GM21360 (cell line): ENCODE measurements at regions not wholly inside any gene's neighbourhood (a gene's known extent, or its start where the extent isn't known, plus 50 kb on each side); places are given as distances from the start of the nearest gene placed in this dataset.

Source experiments
- ATAC-seq: cut with Tn5 transposase; IDR thresholded peaks from one replicate; pipeline ENCODE4 v1.9.1; 2021; ENCODE audit warnings: mild to moderate bottlenecking, moderate library complexity; ENCODE audit not compliant: unreplicated experiment

DNA sequence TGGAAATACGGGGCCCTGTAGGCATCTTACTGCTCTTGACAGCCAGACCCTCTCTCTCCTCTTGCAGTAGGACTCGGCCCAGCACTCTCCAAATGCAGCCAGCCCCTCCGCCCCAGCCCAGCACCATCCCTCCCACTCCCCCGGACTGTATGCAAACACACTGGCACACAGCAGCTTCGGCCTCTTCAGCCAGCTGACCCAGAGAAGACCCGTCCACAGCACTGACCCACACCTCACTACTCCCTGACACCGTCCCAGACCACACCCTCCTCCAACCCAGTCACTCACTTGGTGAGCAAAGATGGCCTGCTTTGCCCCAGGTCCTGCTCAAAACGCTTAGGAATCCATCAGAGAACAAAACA is 164.6 kb downstream of the IGLL1 start:
- ATAC-seq: no peak

- no peak for ATAC-seq
Measured at GRCh38 chr22:23414727-23415489, 165.2 kb downstream of the IGLL1 start.

GRCh38 chr22:23411739-23412138 is 168.4 kb downstream of the IGLL1 start:
- ATAC-seq: no peak

- no peak for ATAC-seq
Measured at GRCh38 chr22:23410411-23410810, 169.7 kb downstream of the IGLL1 start.

- no peak for ATAC-seq
Measured at GRCh38 chr22:23409976-23410375, 170.1 kb downstream of the IGLL1 start.

DNA sequence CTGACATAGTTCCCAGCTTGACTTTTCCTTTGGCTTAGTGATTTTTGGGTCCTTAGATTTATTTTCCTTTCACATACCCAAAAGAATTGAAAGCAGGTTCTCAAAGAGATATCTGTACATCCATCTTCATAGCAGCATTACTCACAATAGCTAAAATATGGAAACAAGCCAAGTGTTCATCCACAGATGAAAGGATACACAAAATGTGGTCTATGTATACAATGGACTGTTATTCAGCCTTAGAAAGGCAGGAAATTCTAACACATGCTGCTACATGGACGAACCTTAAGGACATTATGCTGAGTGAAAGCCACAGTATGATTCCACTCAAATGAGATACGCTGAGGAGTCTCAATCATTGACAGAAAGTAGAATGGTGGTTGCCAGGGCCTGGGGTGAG is 171.8 kb downstream of the IGLL1 start:
- no peak for ATAC-seq

DNA sequence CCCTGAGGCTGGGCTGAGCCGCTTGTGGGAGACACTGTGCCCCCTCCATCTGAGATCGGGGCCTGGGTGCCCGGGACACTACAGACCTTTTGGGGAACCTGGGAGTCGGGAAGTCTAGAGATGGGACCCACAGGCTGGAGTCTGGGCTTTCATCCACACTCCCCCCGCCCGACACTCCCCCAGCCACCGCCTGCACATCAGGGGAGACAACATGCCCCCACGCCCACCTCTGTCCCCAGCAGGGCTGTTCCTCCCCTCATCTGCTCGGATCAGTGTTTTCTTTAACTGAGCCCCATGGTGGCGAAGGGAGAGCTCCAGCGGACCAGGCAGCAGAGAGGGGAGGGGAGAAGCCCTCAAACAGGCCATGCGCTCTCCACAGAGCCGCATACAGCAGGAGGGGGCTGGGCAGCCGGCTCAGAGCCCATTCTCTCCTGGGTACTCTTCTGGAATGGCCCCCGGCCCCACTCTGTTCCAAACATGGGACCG is 174.7 kb downstream of the IGLL1 start:
- no peak for ATAC-seq

DNA sequence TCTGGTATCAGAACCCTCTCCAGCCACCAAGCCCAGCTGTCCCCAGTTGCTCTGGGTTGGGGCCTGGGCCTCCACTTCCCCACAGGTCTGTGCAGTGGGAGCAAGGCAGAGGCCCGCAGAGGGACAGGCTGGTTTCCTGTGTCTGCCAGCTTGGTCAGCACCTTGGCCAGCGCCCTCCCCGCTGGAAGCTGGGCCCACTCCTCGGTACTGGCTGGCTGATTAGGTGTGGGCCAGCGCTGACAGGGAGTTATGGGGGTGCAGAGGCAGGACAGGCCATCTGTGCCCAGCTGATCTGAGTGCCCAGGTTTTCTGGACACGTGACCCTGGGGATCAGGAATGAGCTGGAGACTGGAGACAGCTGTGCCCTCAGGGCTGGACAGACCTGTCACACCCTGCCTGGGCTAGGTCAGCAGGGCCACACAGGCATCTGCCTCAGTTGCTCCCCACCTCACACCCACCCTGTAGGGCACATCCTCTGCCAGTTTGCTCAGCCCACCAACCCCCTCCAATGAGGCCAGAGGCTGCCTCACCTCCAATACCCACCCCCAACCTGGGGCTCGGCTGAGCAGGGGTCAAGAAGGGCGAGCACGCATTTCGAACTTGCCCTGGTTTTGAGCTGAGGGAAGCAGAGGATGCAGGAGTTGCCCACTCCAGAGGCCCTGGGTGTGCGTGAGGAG is 175.3 kb downstream of the IGLL1 start:
- ATAC-seq: no peak

- ATAC-seq: no peak
Measured at GRCh38 chr22:23403720-23404688, 176.1 kb downstream of the IGLL1 start.

DNA sequence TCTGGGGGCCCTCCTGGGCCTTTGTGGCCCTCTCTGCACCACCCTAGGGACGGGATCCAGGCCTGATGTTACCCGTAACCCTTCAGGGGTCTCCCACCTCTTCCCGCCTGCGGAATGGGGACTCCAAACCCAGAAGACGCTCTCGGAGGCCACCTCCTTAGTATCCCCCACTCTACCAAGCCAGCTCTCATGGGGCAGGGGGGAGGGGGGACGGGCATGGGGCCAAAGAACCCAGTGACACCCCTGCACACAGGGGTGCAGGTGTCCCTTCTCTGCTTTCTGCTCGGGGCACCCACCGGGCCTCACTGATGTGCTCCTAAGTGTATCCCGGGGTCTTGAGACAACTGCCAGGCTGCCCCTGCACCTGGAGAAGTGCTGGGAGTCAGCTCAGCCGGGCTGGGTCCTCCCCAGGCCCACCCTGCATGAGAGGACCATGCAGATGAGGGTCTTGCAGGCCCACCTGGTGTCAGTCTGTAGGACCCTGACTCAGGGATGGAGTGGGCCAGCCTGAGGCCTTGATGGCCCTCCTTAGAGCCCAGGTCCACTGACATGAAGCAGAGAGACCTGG is 176.9 kb downstream of the IGLL1 start:
- ATAC-seq: no peak

- peak; percentile 61 for ATAC-seq
Measured at GRCh38 chr22:23402275-23403151, 177.6 kb downstream of the IGLL1 start.

DNA sequence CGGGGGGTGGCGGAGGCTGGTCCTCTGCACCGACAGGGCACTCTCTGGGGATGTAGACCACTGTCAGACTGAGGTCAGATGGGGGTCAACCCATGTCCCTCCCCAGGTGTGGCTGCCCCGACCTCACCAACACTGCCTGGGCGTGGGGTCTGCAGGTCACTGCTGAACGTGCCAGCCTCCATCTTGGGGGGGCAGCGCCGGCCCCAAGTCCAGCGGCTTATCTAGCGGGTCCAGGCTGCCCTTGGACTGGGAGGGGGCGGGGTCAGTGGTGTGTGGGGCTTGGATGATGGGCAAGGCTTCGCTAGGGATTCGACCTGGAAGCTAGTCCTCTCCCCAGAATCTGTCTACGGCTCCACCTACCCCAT is 178.2 kb downstream of the IGLL1 start:
- ATAC-seq: no peak

GRCh38 chr22:23401111-23401909 is 178.8 kb downstream of the IGLL1 start:
- no peak for ATAC-seq

GRCh38 chr22:23400286-23400981 is 179.7 kb downstream of the IGLL1 start:
- ATAC-seq: no peak

DNA sequence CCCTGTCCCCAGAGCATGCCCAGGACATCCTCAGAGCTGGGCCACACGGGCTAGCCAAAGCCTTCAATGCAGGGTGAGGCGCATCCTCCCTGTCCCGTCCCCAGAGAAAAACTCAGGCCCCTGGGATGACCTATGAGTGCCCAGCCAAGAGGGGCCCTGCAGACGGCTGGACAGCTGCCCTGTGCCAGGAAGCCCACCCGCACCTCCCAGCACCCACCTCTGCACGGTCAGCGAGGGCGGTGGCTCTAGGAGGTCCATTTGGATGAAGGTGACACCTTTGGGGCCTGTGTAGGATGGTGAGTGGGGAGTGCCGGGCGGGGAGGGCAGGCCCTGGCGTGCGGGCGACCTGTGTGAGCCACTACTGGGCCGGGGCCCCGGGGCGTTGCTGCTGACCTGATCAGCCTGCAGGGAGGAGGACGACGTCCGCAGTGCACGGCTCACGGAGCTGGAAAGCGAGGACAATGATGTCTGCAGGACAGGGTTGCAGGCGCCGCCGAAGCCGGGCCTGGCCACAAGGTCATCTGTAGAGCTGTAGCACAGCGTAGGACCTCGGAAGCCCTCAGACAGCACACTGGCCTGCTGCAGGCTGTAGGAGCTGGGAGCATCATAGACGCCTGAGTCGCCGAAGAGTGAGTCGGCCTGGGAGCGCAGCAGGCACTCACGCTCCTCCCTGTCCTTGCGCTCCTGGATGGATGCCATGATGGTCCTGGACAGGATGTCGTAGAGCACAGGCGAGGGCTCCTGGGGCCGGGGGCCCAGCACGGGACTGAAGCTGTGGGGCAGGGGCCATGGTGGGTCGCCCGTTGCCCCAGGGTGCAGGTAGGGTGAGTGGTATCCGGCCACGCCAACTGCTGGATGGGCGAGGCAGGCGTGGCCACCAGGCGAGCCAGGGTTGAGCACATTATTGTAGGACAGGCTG is 180.5 kb downstream of the IGLL1 start:
- no peak for ATAC-seq

- ATAC-seq: no peak
Measured at GRCh38 chr22:23398701-23399366, 181.3 kb downstream of the IGLL1 start.
